Jurkat, Clone E6-1 (cell line): ENCODE measurements at regions not wholly inside any gene's neighbourhood (a gene's known extent, or its start where the extent isn't known, plus 50 kb on each side); places are given as distances from the start of the nearest gene placed in this dataset.
"Not testable (repeated sequence)": the region's sequence is repeated elsewhere in the genome, so short reads cannot be mapped to it uniquely, and the experiment has no call there.

ENCODE experiments used
- DNase-seq: peaks from one replicate; pipeline ENCODE4 v3.0.0-alpha.2; 2011; ENCODE audit warnings: low read depth, low spot score
- H3K4me3 ChIP-seq: 2 replicates; pipeline ENCODE4 v1.5.1; 2011; ENCODE audit warnings: mild to moderate bottlenecking, low read length, control low read depth, moderate library complexity

DNA sequence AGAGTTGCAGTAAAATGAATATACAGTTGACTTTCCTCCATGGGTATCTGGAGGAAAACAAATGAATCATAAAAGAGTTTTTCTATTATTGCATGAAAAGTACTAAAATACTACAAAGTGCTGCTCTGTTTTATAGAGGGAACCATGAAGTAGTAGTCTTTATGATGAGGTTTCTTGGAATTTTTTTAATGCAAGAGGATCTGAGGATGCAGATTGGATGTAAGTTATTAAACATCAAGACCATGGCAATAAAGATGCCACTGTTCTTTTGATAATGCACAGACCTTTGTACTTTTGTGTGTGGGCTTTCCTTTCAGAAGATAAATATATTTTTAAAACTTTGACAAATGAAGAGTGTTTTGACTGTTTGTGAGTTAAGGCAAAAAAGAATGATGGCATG is 87.5 kb downstream of the DACT1 start:
- no peak overlapping the region for H3K4me3 ChIP-seq
- no peak for DNase-seq

DNA sequence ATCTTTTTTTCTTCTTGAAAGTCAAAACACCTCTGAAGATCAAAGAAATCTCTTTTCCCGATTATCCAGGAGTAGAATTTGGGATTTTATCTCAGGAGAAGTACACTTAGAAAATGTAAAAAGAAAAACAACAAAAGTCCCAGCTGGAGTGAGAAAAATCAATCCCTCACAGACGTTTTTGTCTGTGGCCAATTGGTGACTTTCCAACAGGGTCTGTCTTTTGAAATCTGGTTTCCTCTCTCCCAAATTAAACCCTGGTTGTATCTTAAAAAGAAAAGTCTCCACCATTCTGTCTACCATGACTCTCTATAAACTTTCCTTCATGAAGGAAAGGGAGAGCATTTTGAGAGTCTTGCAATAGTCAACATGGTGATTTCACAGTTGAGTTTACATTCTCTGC is 88.1 kb downstream of the DACT1 start:
- DNase-seq: no peak
- no peak overlapping the region for H3K4me3 ChIP-seq

GRCh38 chr14:58730792-58731464 is 93.2 kb downstream of the DACT1 start:
- no peak overlapping the region for H3K4me3 ChIP-seq
- DNase-seq: no peak

- DNase-seq: no peak
- H3K4me3 ChIP-seq: no peak overlapping the region
These were observed 93.9 kb downstream of the DACT1 start for GRCh38 chr14:58731465-58732293.

- no peak overlapping the region for H3K4me3 ChIP-seq
- DNase-seq: no peak
These were observed 94.6 kb downstream of the DACT1 start for GRCh38 chr14:58732387-58732786.

DNA sequence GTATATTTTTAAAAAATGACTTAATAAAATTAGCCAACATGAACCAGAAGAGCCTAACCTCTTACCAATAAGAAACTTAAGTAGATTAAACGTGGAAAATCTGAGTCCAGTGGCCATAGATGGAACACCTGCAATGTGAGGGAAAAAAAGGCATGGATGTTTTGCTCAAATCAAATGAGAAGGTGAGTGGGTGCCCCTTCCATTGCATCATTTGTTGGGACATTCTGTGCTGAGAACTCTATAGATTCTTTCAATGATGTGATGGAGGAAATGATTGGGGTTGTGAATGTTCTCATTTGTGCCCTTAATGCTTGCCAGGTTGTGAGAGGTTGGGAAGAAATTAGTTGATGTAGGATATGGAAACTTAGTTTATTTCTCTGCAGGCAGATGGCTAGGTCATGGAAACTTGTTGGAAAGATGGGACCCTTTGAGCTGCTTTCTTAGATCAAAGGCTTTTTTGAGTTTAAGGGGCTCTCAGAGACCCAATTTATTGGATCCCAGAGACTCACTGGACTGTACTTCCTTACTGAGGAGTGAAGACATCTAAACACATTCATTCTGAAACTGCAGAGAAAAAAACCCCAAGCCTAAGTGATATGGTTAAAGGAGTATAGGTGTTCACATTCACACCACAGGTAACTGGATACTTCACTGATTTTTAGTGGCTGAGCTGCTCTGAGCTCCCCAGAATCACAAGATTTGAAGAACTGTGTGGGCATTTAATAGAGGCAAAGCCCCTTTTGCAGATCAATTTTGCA is 95.9 kb downstream of the DACT1 start:
- no peak overlapping the region for H3K4me3 ChIP-seq
- DNase-seq: no peak

GRCh38 chr14:58735596-58735995 is 97.8 kb downstream of the DACT1 start:
- no peak overlapping the region for H3K4me3 ChIP-seq
- no peak for DNase-seq

DNA sequence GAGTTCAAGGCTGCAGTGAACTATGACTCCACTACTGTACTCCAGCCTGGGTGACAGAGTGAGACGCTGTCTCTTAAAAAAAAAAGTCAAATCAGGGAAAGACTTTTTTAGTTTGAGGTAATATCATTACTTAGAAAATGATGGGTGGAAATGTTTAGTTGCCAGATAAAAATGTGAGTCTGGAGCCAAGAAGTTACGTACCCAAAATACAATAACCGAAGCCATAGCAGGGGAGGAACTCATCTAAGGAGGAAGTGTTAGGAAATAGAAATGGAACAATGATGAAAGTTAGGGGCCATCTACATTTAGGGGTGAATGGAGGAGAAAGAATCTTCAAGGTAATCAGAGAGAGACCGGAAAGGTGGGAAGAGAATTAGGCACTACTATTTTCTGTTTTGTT is 98.8 kb downstream of the DACT1 start:
- H3K4me3 ChIP-seq: no peak overlapping the region
- DNase-seq: no peak

- no peak overlapping the region for H3K4me3 ChIP-seq
- DNase-seq: no peak
These were observed 99.7 kb downstream of the DACT1 start for GRCh38 chr14:58737511-58737910.

DNA sequence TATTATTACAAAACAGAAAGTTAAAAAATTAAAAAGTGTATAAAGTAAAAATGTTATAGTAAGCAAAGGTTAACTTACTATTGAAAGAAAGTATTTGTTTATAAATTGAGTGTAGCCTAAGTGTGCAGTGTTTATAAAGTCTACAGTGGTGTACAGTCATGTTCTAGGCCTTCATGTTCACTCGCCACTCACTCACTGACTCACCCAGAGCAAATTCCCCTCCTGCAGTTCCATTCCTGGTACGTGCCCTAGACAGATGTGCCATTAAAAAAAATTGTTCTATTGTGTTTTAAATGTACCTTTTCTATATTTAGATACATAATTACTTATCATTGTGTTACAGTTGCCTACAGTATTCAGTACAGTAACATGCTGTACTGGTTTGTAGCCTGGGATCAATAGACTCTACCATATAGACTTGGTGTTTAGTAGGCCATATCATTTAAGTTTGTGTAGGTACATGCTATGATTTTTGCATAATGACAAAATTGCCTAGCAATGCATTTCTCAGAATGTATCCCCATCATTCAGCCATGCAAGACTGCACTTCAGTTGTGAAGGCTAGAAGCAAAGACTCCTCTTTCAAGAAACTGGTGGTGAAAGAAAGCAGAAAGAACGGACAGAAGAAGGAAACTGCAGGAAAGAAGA is 100.6 kb downstream of the DACT1 start:
- DNase-seq: no peak
- no peak overlapping the region for H3K4me3 ChIP-seq

GRCh38 chr14:58738876-58739275 is 101.1 kb downstream of the DACT1 start:
- DNase-seq: no peak

GRCh38 chr14:58739674-58740073 is 101.9 kb downstream of the DACT1 start:
- no peak overlapping the region for H3K4me3 ChIP-seq

More at GRCh38 chr14:58738876-58739275, 101.1 kb downstream of the DACT1 start:
- H3K4me3 ChIP-seq: no peak overlapping the region

DNA sequence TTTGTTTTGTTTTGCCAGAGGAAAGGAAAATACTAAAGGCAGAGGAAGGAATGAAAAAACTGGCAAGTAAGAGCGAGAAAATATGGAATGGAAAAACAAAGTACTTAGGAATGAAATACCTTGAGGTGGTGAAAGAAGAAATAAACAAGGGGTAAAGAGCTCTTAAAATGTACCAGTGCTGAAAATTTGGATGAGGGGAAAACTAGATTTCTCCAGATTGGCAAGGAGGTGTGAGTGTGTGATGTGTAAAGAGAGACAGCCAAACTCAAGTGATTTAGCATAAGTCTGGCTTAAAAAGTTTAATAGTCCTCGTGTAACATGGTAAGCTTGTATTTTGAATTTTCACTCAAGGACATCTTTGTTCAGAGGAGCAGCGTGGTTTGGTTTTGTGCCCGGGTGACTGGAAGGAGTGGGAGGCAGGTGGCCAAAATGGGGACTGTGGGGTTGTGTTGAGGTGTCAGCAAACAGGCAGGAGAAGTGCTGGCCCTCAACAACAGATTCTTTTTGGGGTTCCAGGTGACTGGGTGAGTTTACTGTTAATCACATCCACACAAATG is 102.7 kb downstream of the DACT1 start:
- DNase-seq: no peak
- no peak overlapping the region for H3K4me3 ChIP-seq

More at GRCh38 chr14:58739674-58740073, 101.9 kb downstream of the DACT1 start:
- no peak for DNase-seq

DNA sequence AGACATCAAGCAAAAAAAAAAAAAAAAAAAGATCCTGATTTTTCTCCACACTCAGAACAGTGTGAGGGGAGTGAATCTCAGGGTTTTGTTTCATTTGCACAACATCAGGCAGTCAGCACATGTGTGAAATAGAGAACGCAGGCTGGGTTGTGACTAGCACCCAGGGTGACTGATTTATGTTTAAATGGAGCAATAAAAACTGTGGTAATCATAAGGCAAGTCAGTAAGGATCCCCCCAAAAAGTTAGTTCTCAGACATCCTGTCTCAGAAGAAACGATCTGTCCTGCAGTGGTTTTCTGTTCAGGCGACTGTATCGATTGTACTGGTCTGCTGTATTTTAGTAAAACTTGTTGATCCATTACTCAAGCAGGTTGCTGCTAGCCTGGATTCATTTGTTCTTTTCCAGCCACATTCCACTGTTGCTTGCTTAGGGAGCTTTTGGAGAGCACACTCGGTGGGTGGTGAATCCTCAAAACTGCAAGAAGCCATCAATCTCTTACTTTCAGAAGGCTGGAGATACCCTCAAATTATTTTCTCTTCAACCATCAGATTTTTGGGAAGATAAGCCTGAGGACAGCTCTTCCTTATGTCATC is 107.1 kb downstream of the DACT1 start:
- no peak overlapping the region for H3K4me3 ChIP-seq
- DNase-seq: no peak

GRCh38 chr14:58746261-58746660 is 108.5 kb downstream of the DACT1 start:
- no peak overlapping the region for H3K4me3 ChIP-seq
- no peak for DNase-seq

DNA sequence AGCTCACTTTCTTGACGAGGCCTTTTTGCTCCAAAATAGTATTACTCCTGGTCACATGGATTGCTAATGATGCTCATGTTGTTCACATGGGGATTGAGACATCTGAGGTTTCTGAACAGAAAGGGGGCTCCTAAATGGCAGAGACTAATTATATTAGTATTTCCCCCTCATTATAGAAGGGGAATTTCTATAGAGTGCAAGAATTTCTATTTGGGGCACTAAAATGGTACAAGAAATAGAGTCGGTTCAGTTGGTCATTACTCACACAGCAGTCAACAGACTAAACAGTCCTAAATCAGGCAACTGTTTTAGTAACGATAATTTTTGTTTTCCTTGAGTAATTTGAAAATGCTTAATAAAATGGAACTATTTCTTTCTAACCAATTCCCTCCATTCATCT is 108.9 kb downstream of the DACT1 start:
- no peak for DNase-seq
- H3K4me3 ChIP-seq: no peak overlapping the region

DNA sequence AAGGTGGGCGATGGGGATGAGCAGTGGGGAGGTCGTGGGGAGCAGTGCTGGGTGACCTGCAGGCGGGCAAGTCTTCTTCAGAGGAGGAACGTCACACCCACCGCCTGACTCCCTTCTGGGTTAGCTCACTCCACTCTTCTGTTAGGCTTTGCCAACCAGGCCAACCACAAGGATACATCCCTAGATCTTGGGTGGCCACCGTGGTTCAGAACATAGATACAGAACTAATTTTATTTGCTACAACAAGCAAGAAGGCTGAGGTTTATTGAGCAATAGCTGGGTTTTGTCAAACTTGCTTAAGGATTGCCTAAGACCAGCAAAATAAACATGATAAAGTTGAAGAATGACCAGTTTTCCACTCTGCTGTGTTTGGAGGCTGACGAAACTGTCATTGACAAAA is 109.4 kb downstream of the DACT1 start:
- no peak for DNase-seq
- no peak overlapping the region for H3K4me3 ChIP-seq

DNA sequence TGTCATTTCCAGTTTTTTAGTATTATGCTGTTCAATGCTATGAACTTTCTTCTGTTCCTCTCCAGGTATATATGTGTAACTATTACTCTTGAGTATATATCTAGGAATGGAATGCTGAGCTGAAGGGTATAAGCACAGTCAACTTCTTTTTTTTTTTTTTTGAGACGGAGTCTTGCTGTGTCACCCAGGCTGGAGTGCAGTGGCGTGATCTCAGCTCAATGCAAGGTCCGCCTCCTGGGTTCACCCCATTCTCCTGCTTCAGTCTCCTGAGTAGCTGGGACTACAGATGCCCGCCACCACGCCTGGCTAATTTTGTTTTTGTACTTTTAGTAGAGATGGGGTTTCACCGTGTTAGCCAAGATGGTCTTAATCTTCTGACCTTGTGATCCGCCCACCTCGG is 110.5 kb downstream of the DACT1 start:
- not testable (repeated sequence) for DNase-seq, H3K4me3 ChIP-seq
